ENCODE measurements at regions not wholly inside any gene's neighbourhood (a gene's known extent, or its start where the extent isn't known, plus 50 kb on each side); places are given as distances from the start of the nearest gene placed in this dataset.

- TF ChIP-seq CTCF (IDR thresholded peaks at IDR 0.05) (no peak), POLR2A (IDR thresholded peaks at IDR 0.05) (no peak)
Measured at GRCh38 chr13:105660561-105660960, 874.9 kb downstream of the EFNB2 start.
